PFSK-1 (cell line): ENCODE measurements at regions not wholly inside any gene's neighbourhood (a gene's known extent, or its start where the extent isn't known, plus 50 kb on each side); places are given as distances from the start of the nearest gene placed in this dataset.

Experiments used
- FOXP2 ChIP-seq: optimal IDR thresholded peaks from 2 replicates; pipeline ENCODE3; 2011; ENCODE audit warnings: borderline replicate concordance, control low read depth, inconsistent platforms; ENCODE audit not compliant: insufficient read depth; ENCODE audit errors: extremely low read length, extremely low read depth
- POLR2AphosphoS5 ChIP-seq: IDR thresholded peaks from 2 replicates; pipeline ENCODE4 v1.6.1; 2012; ENCODE audit warnings: low read depth, mild to moderate bottlenecking, control low read depth, low read length, moderate library complexity
- REST ChIP-seq, 2 experiments: IDR thresholded peaks; 2 replicates each; pipeline versions ENCODE4 v1.6.1 to v1.8.0; 2011 to 2012; ENCODE audit warnings: low read depth in 2 of 2, low read length in 2 of 2, control low read depth in 1 of 2, inconsistent platforms in 1 of 2, mild to moderate bottlenecking in 1 of 2, moderate library complexity in 1 of 2; ENCODE audit not compliant: insufficient read depth in 1 of 2
- SIN3A ChIP-seq: IDR thresholded peaks from 2 replicates; pipeline ENCODE4 v1.6.1; 2012; ENCODE audit warnings: mild to moderate bottlenecking, low read length, moderate library complexity, borderline replicate concordance; ENCODE audit not compliant: insufficient read depth
- TAF1 ChIP-seq: IDR thresholded peaks from 2 replicates; pipeline ENCODE4 v1.6.1; 2012; ENCODE audit warnings: low read length, control low read depth, borderline replicate concordance; ENCODE audit not compliant: insufficient read depth

- TF ChIP-seq TAF1: no peak
- TF ChIP-seq REST (IDR thresholded peaks at IDR 0.05; ENCODE audit: insufficient read depth in 1 of 2, low read depth in 2 of 2, low read length in 2 of 2): no peak
- no peak for TF ChIP-seq POLR2AphosphoS5
- TF ChIP-seq SIN3A: no peak
- TF ChIP-seq FOXP2: no peak
These were observed 445.2 kb upstream of the GRAMD2B start for GRCh38 chr5:125978015-125978414.
